22Rv1 (cell line): ENCODE measurements at regions not wholly inside any gene's neighbourhood (a gene's known extent, or its start where the extent isn't known, plus 50 kb on each side); places are given as distances from the start of the nearest gene placed in this dataset.

Experiments
- CTCF ChIP-seq: fragments of 450-650 bp; IDR thresholded peaks from 2 replicates; pipeline ENCODE4 v1.5.1; 2017; ENCODE audit warnings: mild to moderate bottlenecking
- ZFX ChIP-seq: fragments of 450-650 bp; IDR thresholded peaks from 2 replicates; pipeline ENCODE4 v1.6.1; 2017; ENCODE audit warnings: antibody characterized with exemption, borderline replicate concordance

- TF ChIP-seq CTCF (no peak), ZFX (no peak)
Measured at GRCh38 chr1:29643281-29643680, 407.0 kb downstream of the PTPRU start.
